GM18508 (cell line): ENCODE measurements at regions not wholly inside any gene's neighbourhood (a gene's known extent, or its start where the extent isn't known, plus 50 kb on each side); places are given as distances from the start of the nearest gene placed in this dataset.

Source experiments
- ATAC-seq: cut with Tn5 transposase; IDR thresholded peaks from one replicate; pipeline ENCODE4 v1.9.1; 2021; ENCODE audit warnings: moderate number of reproducible peaks; ENCODE audit not compliant: insufficient read depth, unreplicated experiment

DNA sequence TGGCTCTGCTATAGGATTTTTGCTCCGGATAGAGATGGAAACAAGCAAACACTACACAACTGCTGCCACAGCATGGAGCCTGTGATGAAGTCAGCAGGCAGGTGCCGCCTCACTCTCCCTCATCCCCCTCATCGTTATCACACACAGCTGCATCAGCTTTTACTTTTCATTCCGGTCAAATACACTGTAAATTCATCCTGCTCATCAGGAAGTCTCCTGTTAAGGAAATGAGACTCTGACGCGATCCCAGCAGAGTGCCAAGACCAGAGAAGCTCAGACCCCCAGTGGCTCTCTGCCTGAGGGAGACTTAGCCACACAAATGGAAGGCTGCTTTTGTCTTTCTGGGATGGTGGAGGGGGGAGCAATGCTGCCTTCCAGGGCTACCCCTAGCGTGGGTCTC is 270.2 kb downstream of the ELAVL2 start:
- ATAC-seq, result no peak

DNA sequence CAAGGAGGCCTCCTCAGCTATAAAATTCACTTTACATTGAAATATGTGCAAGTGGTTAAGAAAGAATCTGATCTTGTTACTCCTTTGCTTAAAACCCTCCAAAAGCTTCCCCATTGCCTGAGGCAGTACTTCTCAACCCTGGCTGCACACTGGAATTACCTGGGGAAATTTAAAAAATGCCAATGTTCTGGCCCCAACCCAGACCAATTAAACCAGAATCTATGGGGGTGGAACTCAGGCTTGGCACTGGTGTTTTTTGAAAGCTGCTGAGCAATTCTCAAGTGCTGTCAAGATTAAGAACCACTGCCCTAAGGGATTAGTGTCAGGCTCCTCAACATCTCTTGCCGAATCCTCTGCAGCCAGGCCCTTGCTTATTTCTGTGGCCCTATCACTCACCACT is 269.6 kb downstream of the ELAVL2 start:
- ATAC-seq, result no peak

DNA sequence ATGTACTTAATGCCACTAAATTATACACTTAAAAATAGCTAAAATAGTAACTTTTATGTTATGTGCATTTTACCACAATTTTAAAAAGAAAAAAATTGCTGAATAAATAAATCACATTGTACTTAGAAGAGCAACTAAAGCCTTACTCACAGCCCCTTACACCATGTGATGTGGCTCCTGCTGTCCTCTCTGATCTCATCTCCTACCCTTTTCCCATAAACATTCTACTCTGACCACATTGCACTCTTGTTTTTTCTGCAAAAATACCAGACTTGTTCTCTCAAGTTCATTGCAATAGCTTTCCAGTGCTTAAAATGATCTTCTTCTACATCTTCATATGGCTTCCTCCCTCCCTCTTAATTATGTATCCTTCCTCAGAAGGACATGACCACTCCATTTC is 268.4 kb downstream of the ELAVL2 start:
- no peak for ATAC-seq

DNA sequence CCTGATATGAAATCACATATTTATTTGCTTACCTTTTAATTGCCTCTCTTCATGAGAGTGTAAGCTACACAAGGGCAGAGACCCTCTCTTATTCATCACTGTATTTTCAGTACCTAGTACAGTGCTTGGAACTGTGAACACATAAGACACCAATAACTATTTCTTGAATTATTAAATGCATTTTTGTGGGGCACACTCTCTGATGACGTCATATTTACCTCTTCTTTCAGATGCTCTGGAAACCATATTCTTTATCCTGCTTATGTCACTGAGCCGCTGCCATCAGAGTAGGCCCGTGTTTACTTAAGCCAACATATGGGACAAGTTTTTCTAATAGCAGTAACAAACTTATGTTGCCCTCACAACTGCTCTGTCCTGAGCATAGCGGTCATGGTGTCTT is 266.5 kb downstream of the ELAVL2 start:
- no peak for ATAC-seq

DNA sequence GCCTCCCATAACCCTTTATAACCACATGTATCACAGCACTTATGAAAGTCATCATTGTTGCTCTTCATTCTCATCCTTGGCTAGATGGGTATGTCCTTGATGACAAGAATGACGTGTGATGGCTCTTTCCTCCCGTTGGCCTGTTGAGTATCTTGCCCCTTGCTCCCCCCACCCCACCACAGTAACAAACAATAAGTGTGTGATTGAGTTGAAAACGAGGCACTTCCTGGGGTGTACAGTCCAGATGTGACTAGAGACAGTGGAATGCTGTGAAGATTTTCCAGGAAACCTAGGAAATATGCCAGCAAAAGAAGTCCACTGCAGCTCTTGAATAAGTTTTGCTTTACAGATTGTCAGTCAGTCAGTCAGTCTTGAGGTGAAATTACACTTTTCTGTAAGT is 262.5 kb downstream of the ELAVL2 start:
- no peak for ATAC-seq

DNA sequence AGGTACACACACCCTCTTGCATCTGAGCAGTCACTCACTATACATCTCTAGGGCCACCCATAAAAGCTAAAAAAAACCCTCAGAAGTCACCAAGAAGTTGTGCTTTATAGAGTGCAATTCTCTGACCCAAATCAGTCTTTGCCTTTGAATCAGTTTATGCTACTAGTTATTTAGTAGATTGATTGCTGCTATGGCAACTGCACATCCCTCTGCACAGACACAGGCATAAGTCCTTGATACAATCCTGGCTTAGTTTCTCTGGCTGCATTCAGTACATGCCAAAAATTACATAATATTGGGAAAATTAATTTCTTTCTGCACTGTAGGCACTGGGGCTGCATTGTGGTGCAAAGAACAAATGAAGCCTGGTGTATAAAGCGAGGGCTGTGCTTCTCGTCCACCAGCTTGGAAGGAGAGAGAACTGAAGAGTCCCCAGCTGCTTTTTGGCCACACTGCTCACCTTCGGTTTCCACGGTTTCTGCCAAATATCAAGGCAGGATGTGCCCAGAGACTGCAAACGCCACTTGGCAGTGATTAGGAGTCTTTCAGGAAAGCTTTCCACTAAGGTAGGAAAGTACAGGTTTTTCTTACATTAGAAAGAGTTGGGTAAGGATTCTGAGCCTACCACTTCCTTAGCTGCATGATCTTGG is 258.4 kb downstream of the ELAVL2 start:
- no peak for ATAC-seq

DNA sequence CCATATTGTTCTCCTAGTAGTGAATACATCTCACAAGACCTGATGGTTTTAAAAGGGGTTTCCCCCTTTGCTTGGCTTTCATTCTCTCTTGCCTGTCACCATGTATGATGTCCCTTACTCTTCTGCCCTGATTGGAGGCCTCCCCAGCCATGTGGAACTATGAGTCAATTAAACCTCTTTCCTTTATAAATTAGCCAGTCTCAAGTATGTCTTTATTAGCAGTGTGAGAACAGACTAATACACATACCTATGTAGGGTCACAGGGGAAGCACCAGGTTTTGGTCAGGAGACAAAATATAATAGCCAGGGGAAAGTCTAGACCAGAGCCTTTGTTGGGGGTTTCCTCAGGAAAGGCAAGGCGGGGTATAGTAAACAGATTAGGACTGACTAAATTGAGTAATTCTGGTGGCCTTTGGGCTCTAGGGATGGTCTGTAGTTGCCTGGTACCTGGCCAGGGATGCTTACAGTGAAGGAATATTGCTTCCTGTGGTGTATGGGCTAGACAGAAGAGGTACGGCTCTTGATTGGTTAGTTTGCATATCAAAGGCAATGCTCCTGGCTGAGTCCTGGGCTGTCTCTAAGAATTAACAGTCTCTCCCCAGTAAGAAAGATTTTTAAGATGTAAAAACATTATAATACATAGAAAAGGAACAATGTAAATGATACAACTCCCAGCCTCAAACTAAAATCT is 254.5 kb downstream of the ELAVL2 start:
- ATAC-seq, result no peak

DNA sequence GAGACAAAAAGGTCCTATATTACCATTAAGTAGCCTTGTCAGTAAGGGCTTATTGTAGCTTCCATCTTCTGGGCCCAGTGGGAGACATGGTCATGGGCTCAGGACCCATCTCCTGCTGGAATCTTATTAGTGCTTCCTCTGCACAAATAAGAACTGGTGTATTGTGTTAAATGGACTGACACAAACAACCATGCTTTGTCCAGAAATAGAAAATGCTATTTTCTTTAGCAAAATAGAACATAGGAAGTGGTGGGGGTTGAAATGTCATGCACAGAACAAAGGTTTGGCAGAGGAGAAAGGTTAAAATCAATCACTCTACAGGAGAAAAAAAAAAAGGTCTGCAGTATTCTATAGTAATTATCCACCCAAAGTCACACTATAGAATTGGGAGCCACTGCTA is 252.2 kb downstream of the ELAVL2 start:
- ATAC-seq, result no peak

DNA sequence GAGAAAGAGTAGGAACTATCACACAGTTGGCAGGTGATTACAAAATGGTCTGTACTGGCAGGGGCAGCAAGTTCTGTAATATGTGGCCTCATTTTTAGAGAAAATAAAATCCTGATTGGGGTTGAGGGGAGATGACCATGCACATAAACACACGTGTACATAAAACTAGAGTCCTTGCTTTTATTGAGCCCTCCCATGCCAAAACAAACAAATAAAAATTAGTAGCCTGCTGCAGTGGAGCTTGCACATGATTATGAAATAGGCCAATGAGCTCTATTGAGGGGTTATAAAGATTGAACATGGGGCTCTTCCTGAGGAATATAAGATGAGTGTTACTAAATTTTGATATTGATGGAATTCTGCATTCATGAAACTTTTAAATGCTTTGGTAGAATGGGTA is 248.4 kb downstream of the ELAVL2 start:
- ATAC-seq, result no peak

DNA sequence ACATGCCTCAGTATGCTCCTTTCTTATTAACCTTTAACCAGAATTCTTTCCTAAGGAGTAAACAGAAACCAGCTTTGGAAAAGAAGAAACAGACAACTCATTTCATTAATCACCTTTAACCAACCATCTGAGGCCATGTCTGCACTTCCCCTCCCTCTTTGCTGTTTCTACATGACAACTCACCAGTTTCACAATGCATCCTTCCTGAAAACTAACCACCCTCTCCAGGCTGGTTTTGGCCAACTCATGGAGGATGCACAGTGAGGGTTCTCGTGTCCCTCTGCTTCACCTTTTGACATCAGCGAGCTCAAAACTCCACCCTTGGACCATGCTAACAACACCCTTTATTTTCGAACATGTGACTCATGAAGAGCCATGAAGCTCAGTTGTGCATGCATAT is 244.1 kb downstream of the ELAVL2 start:
- no peak for ATAC-seq

DNA sequence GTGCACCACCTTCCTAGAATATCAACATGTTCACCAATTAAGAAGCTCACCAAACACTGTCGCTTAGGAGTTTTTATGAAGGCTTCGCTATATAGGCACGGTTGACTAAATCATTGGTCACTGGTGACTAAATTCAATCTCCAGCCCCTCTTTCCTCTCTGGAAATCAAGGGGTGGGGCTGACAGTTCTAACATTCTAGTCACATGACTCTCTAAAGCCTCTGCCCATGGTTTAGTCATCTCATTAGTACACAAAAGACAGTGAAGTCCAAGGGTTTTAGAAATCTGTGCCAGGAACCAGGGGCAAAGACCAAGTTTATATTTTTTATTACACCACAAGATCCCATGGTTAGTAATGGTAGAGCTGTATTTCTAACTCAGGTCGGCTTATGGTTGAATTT is 243.2 kb downstream of the ELAVL2 start:
- no peak for ATAC-seq

DNA sequence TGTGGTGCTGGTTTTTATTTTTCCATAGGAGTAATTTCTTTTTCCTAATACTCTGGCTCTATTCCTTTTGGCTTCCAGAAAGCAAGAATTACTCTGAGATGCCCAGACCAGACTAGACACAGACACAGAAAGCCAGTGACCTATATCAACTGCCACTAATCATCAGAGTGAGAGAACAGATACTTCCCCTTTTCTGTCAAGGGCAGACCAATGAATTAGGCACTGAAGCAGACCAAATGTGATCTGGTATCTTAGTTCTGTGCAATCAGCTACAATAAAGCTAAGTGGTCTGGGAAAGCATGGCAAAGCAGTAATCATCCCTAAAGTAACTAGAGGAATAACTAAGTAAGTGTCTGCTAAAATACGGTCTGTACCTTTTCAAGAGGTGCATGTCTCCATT is 239.1 kb downstream of the ELAVL2 start:
- ATAC-seq, result no peak

DNA sequence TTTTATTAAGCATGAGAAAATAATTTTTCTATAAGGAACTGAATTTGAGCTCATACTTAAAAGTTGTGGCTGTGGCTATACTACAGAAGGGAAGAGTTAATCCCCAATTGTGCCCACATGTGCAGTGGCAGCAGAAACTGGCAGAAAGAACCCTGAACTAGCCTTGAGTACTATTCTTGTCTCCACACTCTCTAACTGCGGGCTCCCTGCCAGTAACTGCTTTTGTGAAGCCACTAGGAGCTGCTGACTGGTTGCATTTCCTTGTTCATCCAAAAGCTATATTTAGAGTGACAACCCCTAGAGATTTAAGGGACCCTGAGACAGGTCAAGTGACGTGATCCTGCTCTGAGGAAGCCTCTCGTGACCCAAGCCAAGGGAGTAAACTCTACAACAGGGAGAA is 238.6 kb downstream of the ELAVL2 start:
- ATAC-seq, result no peak

DNA sequence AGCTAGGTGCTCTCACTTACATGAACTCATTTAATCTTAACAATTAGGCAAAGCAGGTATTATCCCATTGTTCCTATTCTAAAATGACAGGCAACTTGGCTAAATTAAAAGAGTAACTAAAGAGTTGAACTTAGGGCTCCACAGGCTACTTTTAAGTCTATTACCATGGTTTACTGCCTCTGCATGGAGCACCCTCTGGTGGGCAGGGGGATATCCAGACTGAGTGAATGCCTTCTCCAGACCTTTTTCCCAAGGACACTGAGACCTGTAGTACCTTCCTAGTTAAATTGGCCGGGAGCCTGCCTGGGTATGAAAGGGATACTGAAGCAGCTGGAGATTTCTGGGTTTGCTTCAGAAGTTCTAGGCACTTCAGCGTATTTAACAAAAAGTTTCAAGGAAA is 238.1 kb downstream of the ELAVL2 start:
- no peak for ATAC-seq

DNA sequence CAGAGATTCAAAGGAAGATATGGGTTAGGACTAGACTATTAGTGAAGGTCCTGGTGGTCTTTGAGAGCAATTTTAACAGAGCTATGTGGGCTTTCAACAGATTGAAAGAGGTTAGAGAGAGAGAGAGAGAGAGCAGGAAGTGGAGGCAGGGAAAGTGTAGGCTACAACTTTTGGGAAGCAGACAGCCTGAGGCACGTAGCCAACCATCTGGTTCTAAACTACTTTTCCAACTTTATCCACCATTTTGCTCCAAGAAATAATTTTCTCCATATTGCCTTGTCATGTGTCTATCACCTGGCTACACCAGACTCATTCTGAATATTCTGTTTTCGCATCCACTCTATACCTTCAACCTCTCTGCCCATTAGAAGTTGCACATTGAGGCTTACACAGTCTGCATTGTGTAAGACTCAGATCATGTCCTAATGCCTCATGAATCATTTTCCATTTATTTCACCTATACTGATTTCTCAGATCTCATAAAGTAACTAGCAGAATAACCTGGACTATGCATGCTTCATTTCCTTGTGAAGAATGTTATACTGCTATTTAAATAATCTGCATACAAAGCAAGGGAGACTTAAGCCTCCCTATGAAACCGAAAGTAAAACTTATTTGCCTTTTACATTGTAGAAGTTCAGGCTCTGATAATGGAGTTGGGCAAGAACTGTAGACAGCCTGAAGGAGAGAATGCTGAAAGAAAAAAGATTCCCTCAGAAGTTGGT is 235.6 kb downstream of the ELAVL2 start:
- ATAC-seq, result no peak

DNA sequence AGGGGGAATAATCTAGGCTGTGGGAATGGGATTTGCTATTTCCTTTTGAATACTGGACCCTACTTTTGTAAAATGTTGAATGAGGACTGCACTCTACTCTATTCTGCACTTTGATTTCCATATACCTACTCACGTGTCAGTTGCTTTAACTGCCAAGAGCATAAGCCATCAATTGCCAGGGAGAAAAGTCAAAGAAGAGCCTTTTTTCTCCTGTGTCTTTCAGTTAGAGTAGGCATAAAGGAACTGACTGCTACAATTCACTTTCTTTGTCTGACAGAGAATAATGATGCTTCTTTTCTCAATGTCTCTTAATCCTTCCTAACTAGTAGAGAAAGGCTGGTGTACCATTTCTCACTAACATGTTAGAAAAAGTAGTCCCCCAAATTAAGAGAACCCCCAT is 231.6 kb downstream of the ELAVL2 start:
- no peak for ATAC-seq

DNA sequence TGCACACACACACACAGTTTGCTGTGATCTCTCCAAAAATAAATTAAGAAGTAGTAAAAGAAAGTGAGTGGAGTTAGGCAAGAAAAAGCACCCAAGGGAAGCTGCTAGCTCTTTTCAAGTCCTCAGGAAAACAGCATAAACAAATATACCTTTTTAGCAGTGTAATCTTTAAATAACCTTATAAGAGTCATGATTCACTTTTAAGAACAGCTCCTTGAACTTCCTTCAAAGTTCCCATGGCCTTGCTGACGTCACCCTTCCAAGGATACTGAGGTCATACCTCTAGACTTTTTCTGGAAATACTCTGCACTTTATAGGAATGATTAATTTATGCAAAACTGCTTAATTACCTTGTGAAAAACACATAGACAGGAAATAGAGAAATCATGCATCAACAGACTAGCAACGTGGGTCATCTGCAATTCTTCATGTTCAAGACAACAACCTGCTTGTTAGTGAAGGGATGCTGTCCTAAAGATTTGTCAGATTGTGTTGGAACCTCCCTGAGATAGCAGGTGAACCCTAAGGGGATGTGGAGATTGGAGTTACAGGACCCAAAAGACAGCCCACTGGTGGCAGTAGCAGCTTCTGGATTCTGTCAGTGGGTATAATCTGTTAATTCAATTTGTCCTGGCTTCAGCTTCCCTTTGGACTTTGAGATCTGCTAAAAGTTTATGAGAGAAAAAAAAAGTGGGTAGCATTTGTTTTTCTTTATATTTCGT is 229.0 kb downstream of the ELAVL2 start:
- no peak for ATAC-seq

DNA sequence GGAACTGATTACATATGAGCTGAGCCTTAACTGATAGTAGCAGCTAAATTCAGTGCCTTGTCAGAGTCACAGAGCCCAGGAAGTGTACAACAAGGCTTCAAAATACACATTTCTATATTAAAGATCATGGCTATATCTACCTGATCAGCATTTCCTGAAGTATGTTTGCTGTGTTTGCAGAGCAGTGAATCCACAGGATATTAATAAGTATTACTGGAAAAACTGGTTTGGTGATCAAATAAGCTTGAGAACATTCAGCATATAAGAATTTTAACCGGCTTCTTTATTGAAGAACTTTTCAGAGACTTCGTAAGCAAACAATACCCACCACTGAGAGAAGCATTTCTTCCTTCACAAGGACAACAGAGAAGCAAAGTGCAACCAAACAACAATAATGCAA is 227.0 kb downstream of the ELAVL2 start:
- no peak for ATAC-seq

DNA sequence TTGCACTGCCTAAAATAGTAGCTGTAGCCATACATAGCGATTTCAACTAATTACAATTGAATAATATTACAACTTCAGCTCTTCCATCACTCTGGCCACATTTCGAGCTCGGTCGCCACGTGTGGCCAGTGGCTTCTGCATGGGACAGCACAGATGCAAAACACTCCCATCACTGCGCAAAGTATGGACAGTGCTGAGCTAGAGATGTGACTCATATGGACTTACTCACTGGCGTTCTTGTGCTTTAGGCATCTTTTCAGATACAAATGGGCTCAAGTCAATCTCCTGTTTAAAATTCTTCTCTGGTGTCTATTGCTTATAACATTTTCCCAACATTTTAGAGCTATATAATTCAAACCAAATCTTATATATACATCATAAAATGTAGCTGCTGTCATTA is 222.7 kb downstream of the ELAVL2 start:
- ATAC-seq, result no peak

DNA sequence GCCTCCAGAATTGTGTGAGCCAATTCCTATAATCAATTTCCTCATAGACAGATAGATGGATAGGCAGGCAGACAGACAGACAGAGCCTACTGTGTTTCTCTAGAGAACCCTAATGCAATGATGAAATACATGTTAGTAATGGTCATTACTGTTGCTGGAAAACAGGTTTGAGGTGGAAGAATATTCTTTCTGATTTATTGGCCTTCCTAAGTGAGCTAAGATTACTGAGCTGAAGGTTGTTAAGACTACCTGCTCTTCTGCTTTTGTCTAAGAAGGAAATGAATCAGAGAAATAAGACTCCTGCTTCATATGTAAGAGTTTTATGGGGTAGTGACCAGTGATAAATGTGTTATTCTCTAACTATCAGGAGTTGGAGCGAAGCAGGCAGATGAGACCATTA is 219.9 kb downstream of the ELAVL2 start:
- no peak for ATAC-seq

DNA sequence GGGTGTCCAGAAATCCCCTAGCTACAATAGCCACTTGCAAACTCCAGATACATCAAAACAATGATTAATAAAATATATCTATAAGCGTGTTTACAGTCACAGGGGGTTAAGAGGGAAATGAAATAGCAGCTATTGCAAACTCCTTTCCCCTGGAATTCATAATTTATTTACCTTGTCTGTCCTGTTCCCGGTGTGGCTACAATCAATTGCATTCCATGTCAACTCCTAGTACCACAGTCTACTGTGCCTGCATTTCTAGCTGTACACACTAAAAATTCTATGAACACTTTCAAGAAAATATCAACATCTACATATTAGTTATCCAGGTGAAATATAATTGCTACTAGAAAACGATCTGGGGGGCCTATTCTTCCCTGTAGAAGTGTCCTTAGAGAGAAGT is 217.6 kb downstream of the ELAVL2 start:
- no peak for ATAC-seq
